Panc1 (cell line): ENCODE measurements at regions not wholly inside any gene's neighbourhood (a gene's known extent, or its start where the extent isn't known, plus 50 kb on each side); places are given as distances from the start of the nearest gene placed in this dataset.

Experiments used
- ATAC-seq: fragments of 200-7000 bp; cut with Tn5 transposase; 2 replicates; pipeline ENCODE4 v1.9.1; 2020; ENCODE audit warnings: mild to moderate bottlenecking, moderate library complexity
- BruUV-seq: library from RNA; stranded (reverse); fragments of 400-500 nt; replicated peaks from 2 replicates; lab custom pipeline; 2021; lab: Mats Ljungman, UMichigan
- CTCF ChIA-PET: fragments of 300-600 bp; sonication (Branson Sonifier 250); formaldehyde crosslinking; loops from one replicate; lab custom pipeline; 2022; ENCODE audit warnings: antibody characterized with exemption; lab: Charles Lee
- POLR2A ChIA-PET: fragments of 300-600 bp; sonication (Branson Sonifier 250); formaldehyde crosslinking; loops from one replicate; lab custom pipeline; 2022; ENCODE audit warnings: antibody characterized with exemption; lab: Charles Lee
- DNase-seq: peaks from one replicate; pipeline ENCODE4 v3.0.0-alpha.2; 2010; ENCODE audit warnings: low read depth, low spot score
- H3K27ac ChIP-seq: 2 replicates; pipeline ENCODE4 v1.5.1; 2011; ENCODE audit warnings: mild to moderate bottlenecking, low read length, inconsistent platforms
- H3K27me3 ChIP-seq: fragments of 200-500 bp; sonication (Bioruptor generic); 2 replicates; pipeline ENCODE4 v1.6.0; 2014; ENCODE audit warnings: low read length, inconsistent platforms; ENCODE audit not compliant: control insufficient read depth, insufficient read depth
- H3K36me3 ChIP-seq: fragments of 200-500 bp; sonication (Bioruptor generic); 2 replicates; pipeline ENCODE4 v1.5.1; 2014; ENCODE audit warnings: inconsistent platforms, mild to moderate bottlenecking, low read length, moderate library complexity; ENCODE audit not compliant: control insufficient read depth, insufficient read depth
- H3K4me1 ChIP-seq: 2 replicates; pipeline ENCODE4 v1.5.1; 2011; ENCODE audit warnings: inconsistent platforms, mild to moderate bottlenecking, low read length, moderate library complexity; ENCODE audit not compliant: control insufficient read depth, insufficient read depth
- H3K4me3 ChIP-seq, 2 experiments: 2 replicates each; pipeline ENCODE4 v1.5.1; 2011 to 2012; ENCODE audit warnings: low read depth in 2 of 2, low read length in 2 of 2, mild to moderate bottlenecking in 2 of 2, inconsistent platforms in 1 of 2, moderate library complexity in 1 of 2
- H3K9me3 ChIP-seq: fragments of 200-500 bp; sonication (Bioruptor generic); 2 replicates; pipeline ENCODE4 v1.5.1; 2014; ENCODE audit warnings: low read depth, mild to moderate bottlenecking, inconsistent platforms, low read length, moderate library complexity; ENCODE audit not compliant: control insufficient read depth, insufficient read depth
- POLR2AphosphoS5 ChIP-seq: IDR thresholded peaks from 2 replicates; pipeline ENCODE4 v1.6.1; 2012; ENCODE audit warnings: mild to moderate bottlenecking, low read depth, low read length, moderate library complexity
- SIN3A ChIP-seq: IDR thresholded peaks from 2 replicates; pipeline ENCODE4 v1.6.1; 2012; ENCODE audit warnings: low read depth, mild to moderate bottlenecking, low read length, moderate library complexity, borderline replicate concordance; ENCODE audit not compliant: insufficient read depth
- TCF7L2 ChIP-seq: IDR thresholded peaks from 2 replicates; pipeline ENCODE4 v1.6.1; 2011; ENCODE audit warnings: mild to moderate bottlenecking, low read depth, low read length, inconsistent platforms
- in situ Hi-C: cut with HindIII; loops from 2 replicates; pipeline ENCODE4 v1.10.0; 2016; ENCODE audit warnings: low sequenced_read_pairs, low pct_unique_long_range_greater_than_20kb
- intact Hi-C: fragments of 100-400 bp; cut with micrococcal nuclease; formaldehyde crosslinking; loops from one replicate; pipeline ENCODE4 v1.10.0; 2022; ENCODE audit not compliant: unreplicated experiment
- TF ChIP-seq, protein P1 (sequence below), 2 experiments: IDR thresholded peaks; 2 replicates each; pipeline ENCODE4 v1.6.1; 2011 to 2012; ENCODE audit warnings: low read depth in 2 of 2, control low read depth in 1 of 2, low read length in 1 of 2, mild to moderate bottlenecking in 1 of 2, moderate library complexity in 1 of 2; ENCODE audit not compliant: insufficient read depth in 1 of 2
- TF ChIP-seq, protein P2 (sequence below): fragments of 450-650 bp; IDR thresholded peaks from 2 replicates; pipeline ENCODE4 v1.5.1; 2017; ENCODE audit warnings: mild to moderate bottlenecking

DNA sequence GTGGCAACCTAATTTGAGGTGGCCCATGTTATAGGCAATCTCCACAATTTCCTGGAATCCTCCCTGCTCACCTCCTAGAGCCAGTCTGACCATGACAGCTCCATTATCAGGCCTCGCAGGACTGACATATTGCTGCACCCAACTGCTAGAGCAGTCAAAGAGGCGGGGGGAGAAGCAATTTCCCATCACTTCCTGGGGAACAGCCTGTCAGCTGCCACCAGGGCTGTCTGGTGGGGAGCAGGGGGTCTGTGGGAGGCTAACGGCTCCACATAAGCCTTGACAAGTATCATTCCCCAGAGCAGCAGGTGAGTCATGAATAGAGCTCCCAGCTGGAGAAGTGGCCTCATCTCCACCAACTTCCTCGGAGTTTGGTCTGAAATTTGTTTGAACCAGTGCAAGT is 322.9 kb downstream of the MATN1 start:
- in situ Hi-C loops, result no loop called here
- CTCF ChIA-PET, result no interaction called here
- intact Hi-C loops, result no loop called here

DNA sequence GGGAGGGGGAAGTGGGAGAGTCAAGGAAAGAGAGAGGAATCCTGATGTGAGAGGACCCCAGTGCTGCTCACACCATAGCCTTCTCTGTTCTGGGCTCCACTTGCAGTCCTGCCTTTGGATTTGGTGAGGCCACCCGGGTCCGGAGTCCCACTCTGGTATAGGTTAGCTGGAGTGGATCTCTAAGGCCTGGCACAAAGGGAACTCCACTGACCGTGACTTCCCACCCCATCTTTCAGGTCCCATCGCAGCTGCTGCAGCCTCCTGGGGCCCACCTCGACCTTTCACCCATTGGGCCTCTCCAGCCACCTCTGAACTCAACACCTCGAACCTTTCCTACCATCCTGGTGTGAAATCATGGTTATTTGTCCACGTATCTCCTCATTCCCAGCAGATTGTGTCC is 324.4 kb downstream of the MATN1 start:
- no TSS peak for BruUV-seq
- CTCF ChIA-PET, result interaction anchor here (1.0 kb wide), 1 partner anchor 19 kb away, joined by 14 read pairs; no protein-coding TSS in a partner anchor
- DNase-seq, result no peak
- H3K27me3 ChIP-seq, result no peaks in the 10 kb centered on the region; the same call in 1 of the 2 replicates
- ATAC-seq, result no peak
- H3K4me1 ChIP-seq, result no peaks in the 10 kb centered on the region
- intact Hi-C loops, result no loop called here
- no peak for TF ChIP-seq SIN3A
- no peak for TF ChIP-seq POLR2AphosphoS5
- TF ChIP-seq, protein P1, sequence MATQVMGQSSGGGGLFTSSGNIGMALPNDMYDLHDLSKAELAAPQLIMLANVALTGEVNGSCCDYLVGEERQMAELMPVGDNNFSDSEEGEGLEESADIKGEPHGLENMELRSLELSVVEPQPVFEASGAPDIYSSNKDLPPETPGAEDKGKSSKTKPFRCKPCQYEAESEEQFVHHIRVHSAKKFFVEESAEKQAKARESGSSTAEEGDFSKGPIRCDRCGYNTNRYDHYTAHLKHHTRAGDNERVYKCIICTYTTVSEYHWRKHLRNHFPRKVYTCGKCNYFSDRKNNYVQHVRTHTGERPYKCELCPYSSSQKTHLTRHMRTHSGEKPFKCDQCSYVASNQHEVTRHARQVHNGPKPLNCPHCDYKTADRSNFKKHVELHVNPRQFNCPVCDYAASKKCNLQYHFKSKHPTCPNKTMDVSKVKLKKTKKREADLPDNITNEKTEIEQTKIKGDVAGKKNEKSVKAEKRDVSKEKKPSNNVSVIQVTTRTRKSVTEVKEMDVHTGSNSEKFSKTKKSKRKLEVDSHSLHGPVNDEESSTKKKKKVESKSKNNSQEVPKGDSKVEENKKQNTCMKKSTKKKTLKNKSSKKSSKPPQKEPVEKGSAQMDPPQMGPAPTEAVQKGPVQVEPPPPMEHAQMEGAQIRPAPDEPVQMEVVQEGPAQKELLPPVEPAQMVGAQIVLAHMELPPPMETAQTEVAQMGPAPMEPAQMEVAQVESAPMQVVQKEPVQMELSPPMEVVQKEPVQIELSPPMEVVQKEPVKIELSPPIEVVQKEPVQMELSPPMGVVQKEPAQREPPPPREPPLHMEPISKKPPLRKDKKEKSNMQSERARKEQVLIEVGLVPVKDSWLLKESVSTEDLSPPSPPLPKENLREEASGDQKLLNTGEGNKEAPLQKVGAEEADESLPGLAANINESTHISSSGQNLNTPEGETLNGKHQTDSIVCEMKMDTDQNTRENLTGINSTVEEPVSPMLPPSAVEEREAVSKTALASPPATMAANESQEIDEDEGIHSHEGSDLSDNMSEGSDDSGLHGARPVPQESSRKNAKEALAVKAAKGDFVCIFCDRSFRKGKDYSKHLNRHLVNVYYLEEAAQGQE (IDR thresholded peaks at IDR 0.05; ENCODE audit: insufficient read depth in 1 of 2, low read depth in 2 of 2, low read length in 1 of 2), result no peak
- TF ChIP-seq, protein P2, sequence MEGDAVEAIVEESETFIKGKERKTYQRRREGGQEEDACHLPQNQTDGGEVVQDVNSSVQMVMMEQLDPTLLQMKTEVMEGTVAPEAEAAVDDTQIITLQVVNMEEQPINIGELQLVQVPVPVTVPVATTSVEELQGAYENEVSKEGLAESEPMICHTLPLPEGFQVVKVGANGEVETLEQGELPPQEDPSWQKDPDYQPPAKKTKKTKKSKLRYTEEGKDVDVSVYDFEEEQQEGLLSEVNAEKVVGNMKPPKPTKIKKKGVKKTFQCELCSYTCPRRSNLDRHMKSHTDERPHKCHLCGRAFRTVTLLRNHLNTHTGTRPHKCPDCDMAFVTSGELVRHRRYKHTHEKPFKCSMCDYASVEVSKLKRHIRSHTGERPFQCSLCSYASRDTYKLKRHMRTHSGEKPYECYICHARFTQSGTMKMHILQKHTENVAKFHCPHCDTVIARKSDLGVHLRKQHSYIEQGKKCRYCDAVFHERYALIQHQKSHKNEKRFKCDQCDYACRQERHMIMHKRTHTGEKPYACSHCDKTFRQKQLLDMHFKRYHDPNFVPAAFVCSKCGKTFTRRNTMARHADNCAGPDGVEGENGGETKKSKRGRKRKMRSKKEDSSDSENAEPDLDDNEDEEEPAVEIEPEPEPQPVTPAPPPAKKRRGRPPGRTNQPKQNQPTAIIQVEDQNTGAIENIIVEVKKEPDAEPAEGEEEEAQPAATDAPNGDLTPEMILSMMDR, result no peak
- no peak for TF ChIP-seq TCF7L2
- no peak overlapping the region for H3K27ac ChIP-seq
- no peak overlapping the region for H3K4me3 ChIP-seq
- H3K36me3 ChIP-seq, result no peaks in the 10 kb centered on the region
- in situ Hi-C loops, result no loop called here
- no peaks in the 10 kb centered on the region for H3K9me3 ChIP-seq
- POLR2A ChIA-PET, result interaction anchor here (0.6 kb wide), 1 partner anchor 8 kb away, joined by 3 read pairs; no protein-coding TSS in a partner anchor

More for the DNA sequence above, 322.9 kb downstream of the MATN1 start:
- ATAC-seq, result no peak
- POLR2A ChIA-PET, result no interaction called here
- H3K4me1 ChIP-seq, result no peaks in the 10 kb centered on the region
- no peak overlapping the region for H3K27ac ChIP-seq
- no peaks in the 10 kb centered on the region for H3K9me3 ChIP-seq
- no peak for DNase-seq
- TF ChIP-seq, protein P1 (IDR thresholded peaks at IDR 0.05; ENCODE audit: insufficient read depth in 1 of 2, low read depth in 2 of 2, low read length in 1 of 2), result no peak
- TF ChIP-seq, protein P2, result no peak
- no peak for TF ChIP-seq TCF7L2
- BruUV-seq, result no TSS peak
- no peaks in the 10 kb centered on the region for H3K36me3 ChIP-seq
- H3K4me3 ChIP-seq, result no peak overlapping the region
- H3K27me3 ChIP-seq, result no peaks in the 10 kb centered on the region
